Left lung (tissue), 4 donors: ENCODE measurements at regions not wholly inside any gene's neighbourhood (a gene's known extent, or its start where the extent isn't known, plus 50 kb on each side); places are given as distances from the start of the nearest gene placed in this dataset.
A peak's percentile ranks its signal among the peaks of the same experiment; 100 is the strongest.

Experiments used
- ATAC-seq: fragments of 200-7000 bp; cut with Tn5 transposase; one replicate; pipeline ENCODE4 v1.9.1; 2020; ENCODE audit warnings: moderate library complexity
- DNase-seq, 4 donors: peaks; one replicate each; pipeline ENCODE4 v3.0.0-alpha.2; 2013 to 2020
- H3K27ac ChIP-seq, 2 donors: fragments of 200-600 bp; sonication (generic) in 1 of 2; one replicate each; pipeline versions ENCODE4 v1.5.0 to v1.8.0; 2020 to 2021
- H3K27me3 ChIP-seq, 2 donors: fragments of 200-600 bp; sonication (generic) in 1 of 2; one replicate each; pipeline versions ENCODE4 v1.5.0 to v1.8.0; 2020 to 2021
- H3K36me3 ChIP-seq, 2 donors: fragments of 200-600 bp; sonication (generic) in 1 of 2; one replicate each; pipeline versions ENCODE4 v1.5.0 to v1.8.0; 2020 to 2021
- H3K4me1 ChIP-seq, 2 donors: fragments of 200-600 bp; one replicate each; pipeline ENCODE4 v1.8.0; 2021
- H3K4me3 ChIP-seq, 2 donors: fragments of 200-600 bp; sonication (generic) in 1 of 2; one replicate each; pipeline versions ENCODE4 v1.5.0 to v1.8.0; 2020 to 2021; ENCODE audit warnings: mild to moderate bottlenecking in 1 of 2
- H3K9me3 ChIP-seq, 2 donors: fragments of 200-600 bp; sonication (generic) in 1 of 2; one replicate each; pipeline versions ENCODE4 v1.5.0 to v1.8.0; 2020 to 2021
- CTCF ChIP-seq, 2 donors: fragments of 200-600 bp; sonication (generic) in 1 of 2; IDR thresholded peaks; one replicate each; pipeline versions ENCODE4 v1.5.0 to v1.8.0; 2021; ENCODE audit warnings: antibody characterized with exemption in 2 of 2
- intact Hi-C, 2 donors: fragments of 100-400 bp; cut with DNase I; formaldehyde crosslinking; loops; one replicate each; pipeline versions ENCODE4 v1.11.2 to v1.14.2; 2022
- donor health status: DM: no; HTN: yes; CAD: no.
- donor health status: DM: no; HTN: no; CAD: no.

- ATAC-seq: no peak
- Histone ChIP-seq H3K36me3 (no peaks in the 10 kb centered on the region), H3K27me3 (no peaks in the 10 kb centered on the region), H3K27ac (no peak overlapping the region), H3K9me3 (no peaks in the 10 kb centered on the region), H3K4me1 (no peaks in the 10 kb centered on the region), H3K4me3 (no peak overlapping the region)
- TF ChIP-seq CTCF (IDR thresholded peaks at IDR 0.05): no peak
- intact Hi-C loops: no loop called here
- DNase-seq: no peak
Measured at GRCh38 chrX:43255596-43255995, 400.5 kb upstream of the MAOA start.

- no peaks in the 10 kb centered on the region for H3K4me1 ChIP-seq
Measured at GRCh38 chrX:43266487-43266886, 389.6 kb upstream of the MAOA start.

GRCh38 chrX:43267652-43268051, 388.4 kb upstream of the MAOA start:
- TF ChIP-seq CTCF (IDR thresholded peaks at IDR 0.05): no peak
- Histone ChIP-seq H3K36me3 (no peaks in the 10 kb centered on the region), H3K4me1 (no peaks in the 10 kb centered on the region), H3K27me3 (no peaks in the 10 kb centered on the region), H3K9me3 (no peaks in the 10 kb centered on the region), H3K27ac (no peak overlapping the region), H3K4me3 (no peak overlapping the region)
- ATAC-seq: no peak
- intact Hi-C loops: no loop called here
- no peak for DNase-seq

More at GRCh38 chrX:43266487-43266886, 389.6 kb upstream of the MAOA start:
- Histone ChIP-seq H3K27ac (no peak overlapping the region), H3K9me3 (no peaks in the 10 kb centered on the region), H3K27me3 (no peaks in the 10 kb centered on the region), H3K36me3 (no peaks in the 10 kb centered on the region), H3K4me3 (no peak overlapping the region)
- no peak for TF ChIP-seq CTCF (IDR thresholded peaks at IDR 0.05)
- intact Hi-C loops: no loop called here
- ATAC-seq (no peak), DNase-seq (no peak)

- Histone ChIP-seq H3K27me3 (no peaks in the 10 kb centered on the region), H3K36me3 (no peaks in the 10 kb centered on the region), H3K27ac (no peak overlapping the region), H3K9me3 (no peaks in the 10 kb centered on the region), H3K4me3 (no peak overlapping the region), H3K4me1 (no peaks in the 10 kb centered on the region)
- intact Hi-C loops: no loop called here
- DNase-seq (peak in 1 of 4 donors; percentile 0), ATAC-seq (no peak)
- no peak for TF ChIP-seq CTCF (IDR thresholded peaks at IDR 0.05)
Measured at GRCh38 chrX:43269201-43269600, 386.9 kb upstream of the MAOA start.

GRCh38 chrX:43277879-43278278, 378.2 kb upstream of the MAOA start:
- H3K27ac ChIP-seq: no peak overlapping the region
- no peak for ATAC-seq
- intact Hi-C loops: no loop called here

More at GRCh38 chrX:43277879-43278278, 378.2 kb upstream of the MAOA start:
- no peak for DNase-seq
- Histone ChIP-seq H3K9me3 (peaks cover 0 to 5% of the 10 kb centered on the region in 2 donors), H3K4me3 (no peak overlapping the region), H3K4me1 (no peaks in the 10 kb centered on the region), H3K27me3 (no peaks in the 10 kb centered on the region), H3K36me3 (no peaks in the 10 kb centered on the region)
- no peak for TF ChIP-seq CTCF (IDR thresholded peaks at IDR 0.05)
